ENCODE measurements at regions not wholly inside any gene's neighbourhood (a gene's known extent, or its start where the extent isn't known, plus 50 kb on each side); places are given as distances from the start of the nearest gene placed in this dataset.
"Not testable (repeated sequence)": the region's sequence is repeated elsewhere in the genome, so short reads cannot be mapped to it uniquely, and the experiment has no call there.

GRCh38 chr16:32121273-32121900 is 131.7 kb upstream of the TP53TG3D start:
- H3K9me3 Mint-ChIP-seq; H3K4me1 Mint-ChIP-seq; H3K27ac Mint-ChIP-seq (ENCODE audit: low read depth); H3K36me3 Mint-ChIP-seq (ENCODE audit: insufficient read depth); DNase-seq (ENCODE audit: low spot score in 2 of 2); H3K4me3 Mint-ChIP-seq; ATAC-seq (replicated peaks; ENCODE audit: extremely low read depth, poor library complexity, severe bottlenecking): not testable (repeated sequence)
- H3K27me3 Mint-ChIP-seq: peaks cover 13% of the 10 kb centered on the region

DNA sequence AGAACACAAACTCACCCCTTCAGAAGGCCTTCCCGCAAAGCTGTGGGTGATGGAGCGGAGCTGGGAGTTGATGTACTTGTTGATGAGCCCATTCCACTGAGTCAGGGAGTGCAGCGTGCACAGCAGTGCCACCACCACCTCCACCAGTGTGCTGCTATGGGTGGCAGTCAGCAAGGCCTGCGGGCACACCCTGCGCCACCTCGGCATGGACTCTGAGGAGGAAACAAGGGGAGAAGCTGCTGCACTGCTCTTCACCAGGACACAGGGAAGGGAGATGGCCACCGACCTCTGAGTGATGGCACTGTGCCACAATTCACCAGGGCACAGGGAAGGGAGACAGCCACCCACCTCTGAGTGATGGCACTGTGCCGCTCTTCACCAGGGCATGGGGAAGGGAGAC is 100.7 kb upstream of the TP53TG3D start:
- H3K27me3 Mint-ChIP-seq; ATAC-seq (replicated peaks; ENCODE audit: extremely low read depth, poor library complexity, severe bottlenecking); H3K4me1 Mint-ChIP-seq; H3K27ac Mint-ChIP-seq (ENCODE audit: low read depth); H3K36me3 Mint-ChIP-seq (ENCODE audit: insufficient read depth); DNase-seq (ENCODE audit: low spot score in 2 of 2); H3K4me3 Mint-ChIP-seq; H3K9me3 Mint-ChIP-seq: not testable (repeated sequence)

- H3K27ac Mint-ChIP-seq (ENCODE audit: low read depth); H3K4me3 Mint-ChIP-seq; H3K36me3 Mint-ChIP-seq (ENCODE audit: insufficient read depth); H3K27me3 Mint-ChIP-seq; H3K4me1 Mint-ChIP-seq; DNase-seq (ENCODE audit: low spot score in 2 of 2); H3K9me3 Mint-ChIP-seq: not testable (repeated sequence)
- peak; percentile 85 for ATAC-seq (replicated peaks; ENCODE audit: extremely low read depth, poor library complexity, severe bottlenecking)
Observed at GRCh38 chr16:32187918-32188669, 65.0 kb upstream of the TP53TG3D start.

DNA sequence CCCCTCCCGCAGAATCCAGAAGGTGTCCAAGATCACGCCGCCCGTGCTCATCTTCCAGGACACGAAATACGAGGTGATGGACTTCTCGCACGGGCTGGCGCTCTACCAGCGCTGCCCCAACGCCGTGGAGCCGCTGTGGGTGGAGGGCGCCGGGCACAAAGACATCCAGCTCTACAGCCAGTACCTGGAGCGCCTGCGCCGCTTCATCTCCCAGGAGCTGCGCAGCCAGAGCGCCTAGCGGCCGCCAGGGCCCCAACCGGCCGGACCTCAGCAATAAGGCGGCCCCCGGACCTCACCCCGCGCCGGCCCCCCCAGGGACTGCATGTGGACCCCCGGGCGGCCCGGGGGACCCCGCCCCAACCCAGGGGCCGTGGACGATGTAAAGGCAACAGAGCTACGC is 50.5 kb upstream of the TP53TG3D start:
- not testable (repeated sequence) for DNase-seq (ENCODE audit: low spot score in 2 of 2); H3K4me3 Mint-ChIP-seq; ATAC-seq (replicated peaks; ENCODE audit: extremely low read depth, poor library complexity, severe bottlenecking); H3K27me3 Mint-ChIP-seq; H3K36me3 Mint-ChIP-seq (ENCODE audit: insufficient read depth); H3K4me1 Mint-ChIP-seq; H3K9me3 Mint-ChIP-seq; H3K27ac Mint-ChIP-seq (ENCODE audit: low read depth)
